Astrocyte of the spinal cord (primary cell): ENCODE measurements at regions not wholly inside any gene's neighbourhood (a gene's known extent, or its start where the extent isn't known, plus 50 kb on each side); places are given as distances from the start of the nearest gene placed in this dataset.

Source experiments
- DNase-seq: peaks from one replicate; pipeline ENCODE4 v3.0.0; 2011; ENCODE audit warnings: low read depth, low spot score
- H3K4me3 ChIP-seq: 2 replicates; pipeline ENCODE4 v1.5.1; 2011; ENCODE audit warnings: low read depth, mild to moderate bottlenecking, low read length, moderate library complexity
- CTCF ChIP-seq: IDR thresholded peaks from 2 replicates; pipeline ENCODE4 v1.5.1; 2012; ENCODE audit warnings: low read depth, mild to moderate bottlenecking, low read length, inconsistent platforms
- in situ Hi-C: cut with HindIII; loops from 2 replicates; pipeline ENCODE4 v1.10.0; 2017; ENCODE audit warnings: low sequenced_read_pairs

- in situ Hi-C loops: no loop called here
- no peak for DNase-seq
- H3K4me3 ChIP-seq: no peak overlapping the region
- TF ChIP-seq CTCF: no peak
Observed at GRCh38 chr16:51040637-51041036, 110.4 kb downstream of the SALL1 start.

GRCh38 chr16:51039638-51040331 is 111.3 kb downstream of the SALL1 start:
- DNase-seq: no peak
- no peak for TF ChIP-seq CTCF
- in situ Hi-C loops: no loop called here
- H3K4me3 ChIP-seq: no peak overlapping the region

GRCh38 chr16:51035711-51036110 is 115.4 kb downstream of the SALL1 start:
- TF ChIP-seq CTCF: no peak
- in situ Hi-C loops: no loop called here
- H3K4me3 ChIP-seq: no peak overlapping the region
- DNase-seq: no peak

- no peak overlapping the region for H3K4me3 ChIP-seq
- DNase-seq: no peak
- in situ Hi-C loops: no loop called here
- no peak for TF ChIP-seq CTCF
Observed at GRCh38 chr16:51035110-51035498, 116.0 kb downstream of the SALL1 start.

- no peak for DNase-seq
- in situ Hi-C loops: no loop called here
- H3K4me3 ChIP-seq: no peak overlapping the region
- no peak for TF ChIP-seq CTCF
Observed at GRCh38 chr16:51034481-51035109, 116.5 kb downstream of the SALL1 start.

- H3K4me3 ChIP-seq: no peak overlapping the region
- in situ Hi-C loops: no loop called here
- TF ChIP-seq CTCF: no peak
- no peak for DNase-seq
Observed at GRCh38 chr16:51031598-51031997, 119.5 kb downstream of the SALL1 start.
